IgD-negative memory B cell (primary cell): ENCODE measurements at regions not wholly inside any gene's neighbourhood (a gene's known extent, or its start where the extent isn't known, plus 50 kb on each side); places are given as distances from the start of the nearest gene placed in this dataset.

ENCODE experiments used
- H3K27ac Mint-ChIP-seq, 3 donors: one replicate each; pipeline ENCODE4 v1.8.0; 2020 to 2022; ENCODE audit warnings: mild to moderate bottlenecking in 3 of 3, mixed read lengths in 3 of 3, moderate library complexity in 1 of 3
- H3K27me3 Mint-ChIP-seq: one replicate; pipeline ENCODE4 v1.8.0; 2021; ENCODE audit warnings: mixed read lengths
- H3K36me3 Mint-ChIP-seq: one replicate; pipeline ENCODE4 v1.8.0; 2020; ENCODE audit warnings: mild to moderate bottlenecking, mixed read lengths
- H3K4me1 Mint-ChIP-seq, 3 donors: one replicate each; pipeline ENCODE4 v1.8.0; 2020 to 2022; ENCODE audit warnings: mixed read lengths in 3 of 3, mild to moderate bottlenecking in 1 of 3
- H3K4me3 Mint-ChIP-seq, 4 donors: one replicate each; pipeline ENCODE4 v1.8.0; 2020 to 2022; ENCODE audit warnings: mild to moderate bottlenecking in 4 of 4, mixed read lengths in 4 of 4, moderate library complexity in 3 of 4
- H3K9me3 Mint-ChIP-seq, 3 donors: one replicate each; pipeline ENCODE4 v1.8.0; 2020 to 2021; ENCODE audit warnings: mixed read lengths in 3 of 3, mild to moderate bottlenecking in 1 of 3

DNA sequence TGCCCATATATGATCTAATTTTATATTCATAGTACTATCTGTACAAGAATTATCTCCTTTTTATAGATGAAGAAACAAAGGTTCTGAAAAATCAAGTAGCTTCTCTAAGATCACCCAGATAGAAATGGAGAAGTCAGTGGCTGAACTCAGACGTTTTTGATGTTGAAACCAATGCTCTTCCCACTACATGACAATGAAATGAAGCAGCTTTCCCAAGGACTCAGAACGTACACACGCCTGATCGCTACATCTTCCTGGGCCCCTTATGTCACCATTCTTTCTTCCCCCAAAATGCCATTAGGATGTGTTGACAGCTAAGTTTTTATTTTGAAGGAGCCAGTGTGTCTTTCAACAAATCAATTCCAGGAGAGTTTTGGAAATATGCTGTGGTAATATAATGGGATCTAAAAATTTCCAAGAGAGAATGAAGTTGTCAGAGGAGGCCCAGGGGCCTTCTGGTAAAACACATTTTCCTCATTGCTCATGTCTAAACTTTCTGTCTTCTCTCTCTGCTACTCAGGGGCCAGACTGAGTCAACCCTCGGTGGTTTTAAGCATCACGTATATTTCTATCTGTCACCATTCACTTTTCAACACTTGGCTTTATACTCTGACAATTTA, 98.1 kb upstream of the COL21A1 start:
- H3K27me3 Mint-ChIP-seq: peaks cover 8% of the 10 kb centered on the region
- H3K27ac Mint-ChIP-seq: no peak overlapping the region
- H3K4me3 Mint-ChIP-seq: no peak overlapping the region
- H3K36me3 Mint-ChIP-seq: no peaks in the 10 kb centered on the region
- no peaks in the 10 kb centered on the region for H3K9me3 Mint-ChIP-seq
- H3K4me1 Mint-ChIP-seq: no peaks in the 10 kb centered on the region

DNA sequence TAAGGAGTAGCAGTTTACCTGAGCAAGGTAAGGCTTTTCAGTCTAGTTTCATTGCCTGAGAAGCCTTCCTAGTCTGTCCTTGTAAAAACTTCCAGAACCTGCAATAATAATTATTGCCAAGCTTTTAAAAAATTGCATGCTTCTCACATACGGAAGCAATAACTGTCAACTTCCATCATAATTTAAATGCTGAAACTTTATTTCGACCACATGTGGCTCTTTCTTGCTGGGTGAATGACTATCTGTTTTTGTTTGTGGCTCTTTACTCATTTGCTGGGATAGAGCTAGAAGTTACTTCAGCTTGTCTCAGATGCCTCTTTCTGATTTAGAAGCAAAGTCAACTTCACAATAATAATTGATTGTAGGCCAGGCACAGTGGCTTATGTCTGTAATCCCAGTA, 95.9 kb upstream of the COL21A1 start:
- no peak overlapping the region for H3K27ac Mint-ChIP-seq
- H3K4me3 Mint-ChIP-seq: no peak overlapping the region
- H3K27me3 Mint-ChIP-seq: peaks cover 8% of the 10 kb centered on the region
- no peaks in the 10 kb centered on the region for H3K4me1 Mint-ChIP-seq
- H3K9me3 Mint-ChIP-seq: no peaks in the 10 kb centered on the region
- no peaks in the 10 kb centered on the region for H3K36me3 Mint-ChIP-seq

DNA sequence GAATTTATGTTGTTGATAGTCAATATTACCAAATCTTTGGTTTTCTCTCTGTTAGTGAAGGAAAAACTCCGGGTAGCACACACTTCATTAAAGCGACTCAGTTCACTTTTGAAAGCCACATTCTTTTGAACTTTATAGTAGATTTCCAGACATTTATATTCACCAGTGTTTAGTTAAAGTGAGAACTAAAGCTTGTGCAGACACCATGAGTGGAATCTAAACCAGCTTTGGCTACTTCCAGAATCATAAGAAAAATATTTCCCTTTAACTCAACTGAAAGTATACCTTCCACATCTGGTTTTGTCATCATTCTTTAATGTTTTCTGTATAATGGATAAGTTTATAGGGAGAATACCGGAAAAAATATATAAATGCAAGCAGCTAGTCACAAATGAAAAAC, 92.1 kb upstream of the COL21A1 start:
- Mint-ChIP-seq H3K4me1 (no peaks in the 10 kb centered on the region), H3K4me3 (no peak overlapping the region), H3K9me3 (no peaks in the 10 kb centered on the region), H3K27ac (no peak overlapping the region), H3K27me3 (peaks cover 1% of the 10 kb centered on the region), H3K36me3 (no peaks in the 10 kb centered on the region)

DNA sequence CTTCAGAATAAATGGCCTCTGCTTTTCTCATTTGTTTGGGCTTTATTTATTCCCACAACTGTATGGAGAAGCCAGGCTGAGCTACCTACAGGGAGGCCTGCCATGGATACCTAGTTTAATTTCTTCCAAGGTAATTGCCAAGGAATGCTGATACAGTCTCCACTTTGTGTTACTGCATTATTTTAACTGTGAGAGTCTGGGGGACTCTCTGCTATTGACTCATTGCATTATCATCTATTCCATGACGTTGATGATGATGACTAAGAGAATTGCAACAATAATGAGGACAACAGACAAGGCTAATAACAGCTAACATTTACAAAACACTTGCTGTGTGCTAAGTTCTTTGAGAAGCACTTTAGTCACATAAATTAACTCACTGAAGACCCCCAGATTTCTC, 88.3 kb upstream of the COL21A1 start:
- no peak overlapping the region for H3K4me3 Mint-ChIP-seq
- H3K4me1 Mint-ChIP-seq: no peaks in the 10 kb centered on the region
- peaks cover 0 to 3% (median 0%) of the 10 kb centered on the region in 3 donors for H3K9me3 Mint-ChIP-seq
- H3K36me3 Mint-ChIP-seq: no peaks in the 10 kb centered on the region
- H3K27me3 Mint-ChIP-seq: no peaks in the 10 kb centered on the region
- no peak overlapping the region for H3K27ac Mint-ChIP-seq

DNA sequence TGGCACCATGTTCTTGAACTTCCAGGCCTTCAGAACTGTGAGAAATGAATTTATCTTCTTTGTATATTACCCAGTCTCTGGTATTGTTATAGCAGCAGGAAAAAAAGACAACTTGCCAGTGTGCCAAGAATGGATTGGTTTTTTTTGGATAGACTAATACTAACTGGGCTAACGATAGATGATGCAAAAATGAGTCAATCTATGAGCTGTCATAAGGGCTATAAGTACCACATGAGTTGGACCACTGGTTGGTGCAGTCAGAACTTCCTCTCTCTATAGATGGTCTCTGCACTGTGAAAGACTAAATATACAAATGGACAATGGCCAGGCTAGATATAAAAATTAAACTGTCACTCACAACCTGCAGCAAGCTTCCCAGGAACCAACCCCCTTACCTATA, 87.6 kb upstream of the COL21A1 start:
- H3K36me3 Mint-ChIP-seq: no peaks in the 10 kb centered on the region
- H3K4me3 Mint-ChIP-seq: no peak overlapping the region
- no peaks in the 10 kb centered on the region for H3K4me1 Mint-ChIP-seq
- H3K9me3 Mint-ChIP-seq: peaks cover 0 to 3% (median 0%) of the 10 kb centered on the region in 3 donors
- H3K27ac Mint-ChIP-seq: no peak overlapping the region
- no peaks in the 10 kb centered on the region for H3K27me3 Mint-ChIP-seq

DNA sequence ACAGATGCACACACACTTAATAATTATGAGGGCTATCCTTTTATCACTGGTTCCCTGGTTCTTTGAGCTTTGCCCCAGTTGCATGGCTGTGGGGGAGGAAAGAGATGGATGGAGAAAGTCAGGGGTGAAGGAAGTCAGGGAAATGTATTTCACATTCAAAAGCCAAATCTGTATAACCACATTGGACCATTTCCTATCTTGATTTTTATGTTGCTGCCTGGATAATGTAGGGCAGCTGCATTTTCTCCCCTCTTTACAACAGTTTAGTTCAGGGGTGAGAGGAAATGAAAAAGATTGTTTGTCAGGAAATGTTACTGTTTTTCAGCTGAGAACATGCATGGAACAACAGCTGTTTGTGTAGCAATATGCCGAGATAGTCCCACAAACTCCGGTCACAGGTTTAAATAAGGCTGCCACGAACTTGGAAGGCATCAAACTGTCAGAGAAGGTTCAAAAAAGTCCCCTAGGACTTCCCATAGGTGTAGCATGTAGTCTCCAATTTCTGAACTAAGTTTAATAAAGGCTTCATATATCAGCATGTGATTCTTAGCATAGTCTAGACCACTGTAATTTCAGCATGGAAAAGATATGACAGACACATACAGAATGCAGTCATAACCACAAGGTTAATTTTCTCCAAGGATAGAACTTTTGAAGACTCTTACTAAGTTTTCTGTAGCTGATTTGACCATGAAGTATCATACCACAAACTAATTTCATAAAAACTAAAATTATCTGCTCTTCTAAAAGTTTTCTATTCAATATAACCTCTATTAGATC, 82.1 kb upstream of the COL21A1 start:
- Mint-ChIP-seq H3K4me3 (no peak overlapping the region), H3K36me3 (no peaks in the 10 kb centered on the region), H3K27me3 (no peaks in the 10 kb centered on the region), H3K4me1 (no peaks in the 10 kb centered on the region), H3K27ac (no peak overlapping the region), H3K9me3 (peaks cover 0 to 3% (median 0%) of the 10 kb centered on the region in 3 donors)

DNA sequence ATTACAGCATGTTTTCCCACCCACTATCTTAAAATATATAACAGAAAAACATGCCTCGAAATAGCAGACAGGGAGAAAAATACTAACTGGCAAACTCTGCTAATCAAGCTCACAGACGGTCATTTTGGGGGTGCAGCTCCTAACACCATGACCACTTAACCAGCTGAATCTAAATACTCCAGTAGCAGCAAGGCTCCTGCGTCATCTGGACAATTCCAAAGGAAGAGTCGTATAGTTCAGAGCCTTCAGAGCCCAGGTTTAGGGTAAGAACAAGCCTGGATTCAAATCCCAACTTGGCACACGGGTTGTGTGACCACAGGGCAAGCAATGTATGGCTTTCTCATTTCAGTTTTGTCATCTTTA, 81.3 kb upstream of the COL21A1 start:
- no peaks in the 10 kb centered on the region for H3K4me1 Mint-ChIP-seq
- peaks cover 0 to 3% (median 0%) of the 10 kb centered on the region in 3 donors for H3K9me3 Mint-ChIP-seq
- H3K27ac Mint-ChIP-seq: no peak overlapping the region
- H3K36me3 Mint-ChIP-seq: no peaks in the 10 kb centered on the region
- H3K4me3 Mint-ChIP-seq: no peak overlapping the region
- H3K27me3 Mint-ChIP-seq: no peaks in the 10 kb centered on the region

DNA sequence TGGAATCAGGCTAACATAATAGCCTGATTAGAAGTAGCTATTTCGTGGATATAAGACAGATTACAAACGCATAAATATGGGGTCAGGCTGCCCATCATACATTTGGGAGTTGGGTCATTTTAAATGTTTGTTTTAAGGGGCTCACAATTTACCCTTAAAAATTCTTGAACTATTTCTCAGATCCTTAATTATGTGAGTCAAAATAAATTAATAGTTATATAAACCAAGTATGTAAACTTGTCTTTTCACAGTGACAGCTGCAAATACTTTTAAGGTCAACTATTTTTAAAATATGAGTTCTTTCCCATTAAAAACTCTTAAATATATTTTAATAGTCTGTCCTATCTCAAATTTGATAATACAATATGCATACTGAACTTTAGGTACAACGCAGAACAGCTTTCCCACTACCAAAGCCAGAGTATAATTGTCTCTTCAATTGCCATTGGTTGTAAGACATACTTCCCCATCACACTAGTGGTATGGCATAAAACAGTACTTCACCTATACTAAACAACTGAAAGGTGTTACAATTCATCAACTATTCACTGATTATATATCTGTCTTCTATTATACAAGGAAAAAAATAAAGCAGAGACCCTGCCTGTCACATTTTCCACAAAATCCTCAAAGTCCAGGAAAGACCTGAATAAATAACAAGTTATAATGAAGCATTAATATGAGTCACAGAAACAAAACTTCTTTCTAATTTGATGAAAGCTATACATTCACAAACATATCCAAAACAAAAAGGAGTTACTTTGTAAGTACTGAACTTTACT, 80.8 kb upstream of the COL21A1 start:
- H3K4me3 Mint-ChIP-seq: no peak overlapping the region
- no peaks in the 10 kb centered on the region for H3K36me3 Mint-ChIP-seq
- H3K27me3 Mint-ChIP-seq: no peaks in the 10 kb centered on the region
- peaks cover 0 to 3% (median 0%) of the 10 kb centered on the region in 3 donors for H3K9me3 Mint-ChIP-seq
- no peaks in the 10 kb centered on the region for H3K4me1 Mint-ChIP-seq
- H3K27ac Mint-ChIP-seq: no peak overlapping the region

DNA sequence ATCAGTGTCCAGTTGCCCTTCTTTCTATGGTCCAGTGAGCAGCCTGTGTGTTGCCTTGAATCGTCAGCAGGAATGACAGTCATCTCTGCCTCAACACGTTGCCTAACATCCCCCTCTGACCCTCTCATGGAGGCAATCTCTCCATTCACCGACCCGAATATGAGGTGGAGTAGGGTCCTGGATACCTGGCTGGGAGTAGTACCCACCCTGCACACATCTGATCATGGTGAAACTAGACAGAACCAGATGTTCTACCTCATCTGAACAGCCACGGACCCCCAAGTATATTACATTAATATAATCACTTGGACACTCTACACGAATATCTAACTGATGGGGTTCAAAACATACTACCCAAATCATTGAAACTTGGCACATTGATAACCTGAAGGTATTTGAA, 77.0 kb upstream of the COL21A1 start:
- Mint-ChIP-seq H3K4me1 (no peaks in the 10 kb centered on the region), H3K36me3 (no peaks in the 10 kb centered on the region), H3K9me3 (no peaks in the 10 kb centered on the region), H3K4me3 (no peak overlapping the region), H3K27me3 (no peaks in the 10 kb centered on the region), H3K27ac (no peak overlapping the region)

DNA sequence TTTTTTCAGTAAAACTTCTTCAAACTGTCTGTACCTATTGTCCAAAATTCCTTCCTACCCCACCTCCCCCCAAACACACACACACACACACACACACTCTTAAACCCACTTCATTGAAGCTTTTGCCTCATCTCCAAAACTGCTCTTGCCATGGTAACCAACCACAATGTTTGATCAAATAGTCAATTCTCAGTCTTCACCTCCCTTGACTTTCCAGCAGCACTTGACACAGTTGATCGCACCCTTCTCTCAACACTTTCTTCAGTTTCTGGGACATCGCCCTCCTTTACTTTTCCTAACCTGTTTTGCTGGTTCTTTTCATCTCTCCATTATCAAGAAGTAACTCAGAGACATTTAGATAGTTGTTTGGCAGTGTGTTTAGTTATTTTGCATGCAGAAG, 71.5 kb upstream of the COL21A1 start:
- Mint-ChIP-seq H3K4me1 (no peaks in the 10 kb centered on the region), H3K36me3 (no peaks in the 10 kb centered on the region), H3K27me3 (no peaks in the 10 kb centered on the region), H3K9me3 (no peaks in the 10 kb centered on the region), H3K4me3 (no peak overlapping the region), H3K27ac (no peak overlapping the region)

DNA sequence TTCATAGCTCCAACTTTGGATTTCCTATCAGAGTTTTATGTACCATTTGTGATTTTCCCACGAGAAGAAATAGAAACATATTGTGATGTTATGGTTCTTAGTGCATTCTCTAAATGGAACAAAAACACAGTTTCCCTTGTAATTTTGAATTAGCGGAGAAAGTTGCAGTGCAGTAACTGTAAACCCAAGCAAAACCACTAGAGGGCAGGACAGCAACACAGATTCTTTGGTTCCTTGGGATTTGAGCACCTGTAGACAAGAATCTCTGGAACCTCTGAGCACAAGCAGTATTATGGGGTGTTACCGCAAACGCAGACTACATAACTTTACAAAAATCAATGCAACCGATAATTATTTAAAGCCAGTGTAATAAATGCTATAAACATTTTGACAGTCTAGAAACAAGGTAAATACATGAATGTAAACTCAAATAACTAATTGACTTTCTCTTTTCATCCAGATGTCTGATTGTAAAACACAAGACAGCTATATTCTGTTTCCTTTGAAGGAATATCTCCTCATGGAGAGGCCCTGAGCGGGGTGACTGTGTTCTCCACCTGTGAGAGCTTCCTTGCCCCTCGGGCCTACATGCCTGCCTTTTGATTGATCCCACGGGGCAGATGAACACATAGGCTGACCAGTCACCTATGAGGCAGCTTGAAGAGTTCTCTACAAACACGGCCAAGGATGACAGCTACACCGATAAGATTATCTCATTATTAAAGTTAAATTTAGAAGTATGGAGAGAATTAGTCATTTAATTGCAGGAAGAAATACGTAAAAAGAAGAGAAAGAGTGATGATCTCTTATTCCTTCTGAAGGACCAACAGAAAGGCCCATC, 67.5 kb upstream of the COL21A1 start:
- H3K9me3 Mint-ChIP-seq: no peaks in the 10 kb centered on the region
- H3K27me3 Mint-ChIP-seq: no peaks in the 10 kb centered on the region
- H3K27ac Mint-ChIP-seq: no peak overlapping the region
- no peaks in the 10 kb centered on the region for H3K36me3 Mint-ChIP-seq
- no peaks in the 10 kb centered on the region for H3K4me1 Mint-ChIP-seq
- H3K4me3 Mint-ChIP-seq: no peak overlapping the region

DNA sequence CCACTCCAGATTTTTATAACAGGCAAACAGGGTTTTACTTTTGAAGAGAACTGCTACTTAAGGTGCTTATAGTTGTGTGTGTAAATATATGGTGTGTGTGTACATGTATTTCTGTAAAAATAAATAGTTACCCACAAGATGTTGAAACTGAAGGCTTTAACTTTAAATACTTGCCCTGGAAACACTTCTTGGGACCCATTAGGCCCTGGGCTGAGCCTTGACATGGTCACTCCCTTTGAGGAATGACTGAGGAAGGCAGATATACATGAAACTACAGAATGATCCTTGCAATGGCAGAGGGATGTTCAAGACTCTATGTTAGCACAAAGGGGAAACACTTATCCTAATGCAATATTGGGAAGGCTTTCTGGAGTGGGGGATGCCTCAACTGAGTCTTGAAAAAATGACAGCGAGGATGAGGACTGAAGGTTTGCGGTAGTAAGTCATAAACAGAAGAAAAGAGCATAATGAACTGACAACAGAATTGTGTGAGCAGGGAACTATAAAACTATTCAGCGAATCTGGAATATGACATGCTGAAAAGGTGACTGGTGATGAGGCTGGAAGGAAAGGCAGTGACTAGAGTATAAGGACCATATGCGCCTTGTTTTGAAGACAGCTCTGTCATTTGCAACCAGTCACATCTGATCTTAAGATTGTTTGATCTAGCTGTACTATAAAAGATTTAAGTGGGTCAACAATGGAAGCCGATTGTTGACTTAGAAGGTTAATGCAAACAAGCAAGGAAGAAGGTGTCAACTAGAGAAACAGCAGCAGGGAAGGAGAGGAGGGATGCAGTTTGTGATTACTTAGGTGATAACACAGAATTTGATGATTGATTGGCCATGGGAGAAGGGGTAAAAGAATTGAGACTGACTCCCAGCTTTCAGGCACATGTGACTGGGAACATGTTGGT, 64.4 kb upstream of the COL21A1 start:
- no peaks in the 10 kb centered on the region for H3K36me3 Mint-ChIP-seq
- H3K27me3 Mint-ChIP-seq: peaks cover 3% of the 10 kb centered on the region
- H3K9me3 Mint-ChIP-seq: peaks cover 0 to 3% (median 3%) of the 10 kb centered on the region in 3 donors
- no peaks in the 10 kb centered on the region for H3K4me1 Mint-ChIP-seq
- H3K4me3 Mint-ChIP-seq: no peak overlapping the region
- no peak overlapping the region for H3K27ac Mint-ChIP-seq

DNA sequence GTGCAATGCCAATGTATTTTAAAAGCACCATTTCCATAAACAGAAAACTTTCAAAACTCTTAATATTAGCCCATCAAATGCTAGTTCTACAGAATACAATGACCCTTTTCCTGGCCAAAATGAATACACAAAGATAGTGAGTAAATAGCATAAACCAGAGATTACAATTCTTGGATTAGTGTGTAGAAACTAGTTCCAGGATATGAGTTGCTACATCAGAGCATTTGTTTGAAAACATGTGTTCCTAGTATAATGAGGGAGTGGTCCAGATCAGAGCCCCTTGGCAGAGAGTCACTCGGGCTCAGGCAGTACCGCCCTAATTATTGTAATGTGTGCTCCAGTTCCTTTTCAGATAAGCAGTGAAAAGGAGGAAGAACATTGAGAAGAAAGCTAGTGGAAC, 63.7 kb upstream of the COL21A1 start:
- peaks cover 0 to 3% (median 3%) of the 10 kb centered on the region in 3 donors for H3K9me3 Mint-ChIP-seq
- no peaks in the 10 kb centered on the region for H3K4me1 Mint-ChIP-seq
- H3K27me3 Mint-ChIP-seq: peaks cover 3% of the 10 kb centered on the region
- H3K4me3 Mint-ChIP-seq: no peak overlapping the region
- H3K27ac Mint-ChIP-seq: no peak overlapping the region
- H3K36me3 Mint-ChIP-seq: no peaks in the 10 kb centered on the region

DNA sequence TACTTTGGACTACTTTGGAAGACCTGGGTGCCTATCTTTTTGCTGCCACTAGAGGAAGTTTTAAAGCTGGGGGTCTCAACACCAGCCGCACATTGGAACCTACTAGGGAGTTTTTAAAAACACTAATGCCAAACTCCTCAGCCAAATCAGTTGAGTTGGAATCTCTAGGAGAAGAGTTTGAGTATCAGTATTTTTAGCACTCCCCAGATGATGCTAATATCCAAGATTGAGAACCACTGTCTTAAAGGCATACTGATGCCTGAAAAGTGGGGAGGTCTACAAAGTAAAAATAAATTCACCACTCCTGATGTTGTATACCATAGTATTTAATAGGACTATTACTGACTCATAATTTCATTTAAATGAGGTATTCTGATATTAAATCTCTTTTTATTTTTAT, 62.9 kb upstream of the COL21A1 start:
- Mint-ChIP-seq H3K27ac (no peak overlapping the region), H3K9me3 (peaks cover 0 to 3% (median 3%) of the 10 kb centered on the region in 3 donors), H3K4me1 (no peaks in the 10 kb centered on the region), H3K4me3 (no peak overlapping the region), H3K27me3 (peaks cover 3% of the 10 kb centered on the region), H3K36me3 (no peaks in the 10 kb centered on the region)
